Ovary (tissue), 3 donors: ENCODE measurements at regions not wholly inside any gene's neighbourhood (a gene's known extent, or its start where the extent isn't known, plus 50 kb on each side); places are given as distances from the start of the nearest gene placed in this dataset.

Source experiments
- CTCF ChIP-seq, 3 donors: fragments of 450-650 bp in 2 of 3; fragments of 200-600 bp in 1 of 3; IDR thresholded peaks; one replicate each; pipeline versions ENCODE4 v1.5.1 to v1.8.0; 2016 to 2022; ENCODE audit warnings: antibody characterized with exemption in 3 of 3, mild to moderate bottlenecking in 1 of 3
- EP300 ChIP-seq: sonication (generic); formaldehyde crosslinking; IDR thresholded peaks from one replicate; pipeline ENCODE4 v1.6.1; 2017; ENCODE audit warnings: antibody characterized with exemption
- POLR2A ChIP-seq: fragments of 450-650 bp; IDR thresholded peaks from one replicate; pipeline ENCODE4 v1.6.1; 2017; ENCODE audit warnings: antibody characterized with exemption, mild to moderate bottlenecking, moderate library complexity
- donor health status: DM: no; HTN: no; CAD: no.

- TF ChIP-seq CTCF (IDR thresholded peaks at IDR 0.05): no peak
- TF ChIP-seq POLR2A: no peak
- no peak for TF ChIP-seq EP300
These were observed 200.4 kb upstream of the SH3BP4 start for GRCh38 chr2:234751275-234751973.
